VCaP (cell line): ENCODE measurements at regions not wholly inside any gene's neighbourhood (a gene's known extent, or its start where the extent isn't known, plus 50 kb on each side); places are given as distances from the start of the nearest gene placed in this dataset.

Experiments used
- H3K27ac ChIP-seq: fragments of 450-650 bp; 2 replicates; pipeline ENCODE4 v1.5.1; 2017
- CTCF ChIP-seq: fragments of 450-650 bp; conservative IDR thresholded peaks from 2 replicates; pipeline ENCODE4 v1.5.1; 2017; ENCODE audit warnings: mild to moderate bottlenecking, moderate library complexity

DNA sequence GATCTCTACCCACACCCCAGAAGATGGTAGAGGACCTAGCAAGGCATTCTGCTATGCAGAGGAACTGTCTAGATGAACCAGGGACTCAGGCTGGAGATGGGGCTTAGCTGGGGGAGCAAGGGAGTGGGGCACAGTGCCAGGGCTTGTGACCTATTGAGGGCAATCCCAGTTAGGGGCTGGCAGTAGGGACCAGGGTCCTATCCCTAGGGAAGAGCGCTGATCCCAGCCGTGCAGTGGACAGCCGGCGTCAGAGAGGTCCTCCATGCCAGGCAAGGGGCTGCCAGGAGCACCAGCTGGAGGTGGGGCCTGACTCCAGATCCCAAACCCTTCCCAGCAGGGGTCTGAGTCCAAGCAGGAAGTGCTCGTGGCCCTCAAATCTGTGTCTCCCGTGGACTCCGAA lies 52.7 kb upstream of the NEURL1B start:
- no peak for TF ChIP-seq CTCF
- H3K27ac ChIP-seq: no peak overlapping the region

DNA sequence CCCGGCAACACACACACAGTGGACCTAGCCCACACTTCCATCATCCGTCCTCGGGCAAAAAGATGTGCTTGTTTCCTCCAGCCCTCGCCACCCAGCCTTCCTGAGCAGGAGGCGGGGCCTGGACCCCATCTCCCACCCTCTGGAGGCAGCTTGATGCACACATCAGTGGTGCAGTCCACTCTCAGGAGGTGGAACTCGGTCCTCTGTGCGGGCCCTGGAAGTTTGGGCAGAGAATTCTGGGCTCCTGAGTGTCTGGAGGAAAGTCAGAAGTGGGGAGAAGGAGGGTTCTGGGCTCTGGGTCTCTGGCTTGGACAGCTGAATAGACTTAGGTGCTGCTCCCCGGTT lies 54.0 kb upstream of the NEURL1B start:
- H3K27ac ChIP-seq: no peak overlapping the region
- TF ChIP-seq CTCF: no peak

DNA sequence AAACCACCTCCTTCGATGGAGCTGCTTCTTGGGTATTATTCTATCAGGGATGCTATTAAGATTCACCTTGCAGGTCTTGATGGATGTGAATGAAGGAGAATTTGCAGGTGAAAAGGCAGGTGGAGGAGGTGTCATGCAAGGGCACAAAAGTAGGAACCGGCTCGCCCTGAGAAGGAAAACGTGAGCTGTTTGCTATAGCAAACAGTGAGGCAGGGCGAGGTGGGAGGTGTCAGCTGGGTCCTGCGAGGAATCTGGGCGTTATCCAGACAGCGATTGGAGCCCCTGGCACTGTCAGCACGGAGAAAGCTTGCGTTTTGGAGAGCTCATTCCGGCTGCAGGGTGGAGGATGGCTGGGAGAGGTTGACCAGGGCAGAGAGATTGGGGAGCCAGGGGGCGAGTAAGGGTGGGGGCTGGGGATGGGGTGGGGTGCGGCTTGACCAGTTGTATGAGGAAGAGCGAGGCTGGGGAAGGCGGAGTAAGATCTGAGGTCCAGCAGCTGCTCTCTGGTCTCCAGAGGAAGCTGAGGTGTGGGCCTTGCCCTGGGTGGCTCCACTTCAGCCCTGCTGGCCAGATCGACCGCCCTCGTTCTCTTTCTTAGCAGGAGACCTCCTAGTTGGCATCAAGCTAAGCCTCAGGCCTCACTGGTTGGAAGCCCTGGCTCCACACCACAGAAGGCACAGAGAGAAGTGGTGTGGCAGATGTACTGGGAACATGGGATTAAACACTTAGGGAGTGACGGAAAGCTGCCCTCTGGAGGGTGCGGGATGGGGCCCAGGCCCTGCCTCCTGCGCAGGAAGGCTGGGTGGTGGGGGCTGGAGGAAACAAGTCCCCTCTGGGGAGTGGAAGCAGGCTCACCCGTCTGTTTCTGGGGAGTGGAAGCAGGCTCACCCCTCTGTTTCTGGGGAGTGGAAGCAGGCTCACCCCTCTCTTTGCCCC lies 54.7 kb upstream of the NEURL1B start:
- no peak for TF ChIP-seq CTCF
- no peak overlapping the region for H3K27ac ChIP-seq

GRCh38 chr5:172585114-172585513 lies 55.9 kb upstream of the NEURL1B start:
- no peak for TF ChIP-seq CTCF

GRCh38 chr5:172584638-172585037 lies 56.4 kb upstream of the NEURL1B start:
- no peak for TF ChIP-seq CTCF
- H3K27ac ChIP-seq: no peak overlapping the region

More at GRCh38 chr5:172585114-172585513, 55.9 kb upstream of the NEURL1B start:
- no peak overlapping the region for H3K27ac ChIP-seq

DNA sequence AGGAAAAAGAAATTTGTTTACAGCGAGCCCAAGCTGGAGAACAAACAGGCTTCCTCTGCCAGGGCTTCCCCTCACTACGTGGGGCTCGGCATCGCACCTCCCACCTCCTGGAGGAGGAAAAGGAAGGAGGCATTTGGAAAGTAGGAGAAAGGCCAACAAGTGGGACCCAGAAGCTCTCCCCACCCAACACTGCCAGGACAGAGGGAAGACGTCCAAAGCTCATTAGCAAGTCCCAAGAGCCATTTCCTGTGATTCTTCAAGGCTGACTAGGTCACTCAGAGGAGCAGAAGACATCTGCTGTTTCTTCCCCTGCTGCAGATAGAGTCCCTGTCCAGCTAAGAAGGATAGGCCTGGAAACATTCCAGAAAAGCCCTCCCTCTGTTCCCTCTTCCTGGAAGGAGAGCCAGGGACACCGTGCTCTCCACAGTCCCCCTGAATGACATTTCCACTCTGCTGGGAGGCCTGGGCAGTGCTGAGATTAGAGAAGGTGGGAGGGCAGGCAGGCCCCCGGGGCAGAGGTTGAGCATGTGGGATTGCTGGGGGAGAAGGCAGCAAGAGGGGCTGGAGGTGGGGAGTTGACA lies 57.0 kb upstream of the NEURL1B start:
- no peak overlapping the region for H3K27ac ChIP-seq
- TF ChIP-seq CTCF: no peak

DNA sequence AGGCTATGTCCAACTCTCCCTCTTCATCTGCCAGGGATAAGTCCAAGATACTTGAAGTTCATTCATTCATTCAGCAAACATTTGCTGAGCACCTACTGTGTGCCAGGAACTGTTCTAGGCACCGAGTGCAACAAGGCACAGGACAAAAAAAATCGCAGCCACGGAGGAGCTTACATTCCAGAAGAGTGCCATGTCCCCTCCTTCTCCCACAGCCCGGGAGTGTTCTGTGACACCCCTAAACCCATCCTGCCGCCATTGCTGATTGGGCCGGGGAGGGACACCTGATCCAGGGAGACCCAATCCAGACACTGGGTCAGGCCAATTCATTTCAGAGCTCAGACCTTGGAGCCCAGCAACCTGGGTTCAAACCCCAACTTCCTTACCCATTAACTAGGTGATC lies 58.1 kb upstream of the NEURL1B start:
- no peak for TF ChIP-seq CTCF
- no peak overlapping the region for H3K27ac ChIP-seq
